ENCODE measurements at regions not wholly inside any gene's neighbourhood (a gene's known extent, or its start where the extent isn't known, plus 50 kb on each side); places are given as distances from the start of the nearest gene placed in this dataset.
"Not testable (repeated sequence)": the region's sequence is repeated elsewhere in the genome, so short reads cannot be mapped to it uniquely, and the experiment has no call there.

GRCh38 chr14:71555654-71556559 lies 376.3 kb upstream of the RGS6 start:
- no peak overlapping the region for H3K27ac ChIP-seq (ENCODE audit: low read depth, low read length)
- no peak overlapping the region for H3K9ac ChIP-seq (ENCODE audit: low read depth, low read length)
- peaks cover 9% of the 10 kb centered on the region; the same call in 1 of the 2 replicates for H3K4me1 ChIP-seq (ENCODE audit: insufficient read depth, low read length)
- H3K9me3 ChIP-seq (ENCODE audit: insufficient read depth, low read depth, low read length): no peaks in the 10 kb centered on the region
- no peaks in the 10 kb centered on the region for H3K36me3 ChIP-seq (ENCODE audit: insufficient read depth, low read length)
- no peak overlapping the region for H3K4me3 ChIP-seq (ENCODE audit: low read length)
- no peaks in the 10 kb centered on the region for H3K27me3 ChIP-seq (ENCODE audit: insufficient read depth, low read length)
- 79% methylated on average over 4 of the region's 5 CpGs for WGBS

- Histone ChIP-seq H3K27ac (ENCODE audit: low read depth, low read length) (no peak overlapping the region), H3K36me3 (ENCODE audit: insufficient read depth, low read length) (no peaks in the 10 kb centered on the region), H3K27me3 (ENCODE audit: insufficient read depth, low read length) (no peaks in the 10 kb centered on the region), H3K4me1 (ENCODE audit: insufficient read depth, low read length) (peaks cover 9% of the 10 kb centered on the region; the same call in 1 of the 2 replicates), H3K9ac (ENCODE audit: low read depth, low read length) (no peak overlapping the region), H3K4me3 (ENCODE audit: low read length) (no peak overlapping the region), H3K9me3 (ENCODE audit: insufficient read depth, low read depth, low read length) (no peaks in the 10 kb centered on the region)
- WGBS: 82% methylated on average over 2 of the region's 2 CpGs
Measured at GRCh38 chr14:71556730-71557129, 375.5 kb upstream of the RGS6 start.

GRCh38 chr14:71557351-71557750 lies 374.9 kb upstream of the RGS6 start:
- no peaks in the 10 kb centered on the region for H3K9me3 ChIP-seq (ENCODE audit: insufficient read depth, low read depth, low read length)
- peaks cover 9% of the 10 kb centered on the region; the same call in 1 of the 2 replicates for H3K4me1 ChIP-seq (ENCODE audit: insufficient read depth, low read length)
- 100% methylated on average over 1 of the region's 2 CpGs for WGBS
- H3K27ac ChIP-seq (ENCODE audit: low read depth, low read length): no peak overlapping the region
- no peaks in the 10 kb centered on the region for H3K36me3 ChIP-seq (ENCODE audit: insufficient read depth, low read length)
- H3K9ac ChIP-seq (ENCODE audit: low read depth, low read length): no peak overlapping the region
- no peak overlapping the region for H3K4me3 ChIP-seq (ENCODE audit: low read length)
- no peaks in the 10 kb centered on the region for H3K27me3 ChIP-seq (ENCODE audit: insufficient read depth, low read length)

- H3K27me3 ChIP-seq (ENCODE audit: insufficient read depth, low read length); H3K4me3 ChIP-seq (ENCODE audit: low read length); H3K36me3 ChIP-seq (ENCODE audit: insufficient read depth, low read length); H3K9me3 ChIP-seq (ENCODE audit: insufficient read depth, low read depth, low read length); H3K9ac ChIP-seq (ENCODE audit: low read depth, low read length); H3K27ac ChIP-seq (ENCODE audit: low read depth, low read length); H3K4me1 ChIP-seq (ENCODE audit: insufficient read depth, low read length): not testable (repeated sequence)
- 97% methylated on average over 10 of the region's 10 CpGs for WGBS
Measured at GRCh38 chr14:71558943-71559342, 373.3 kb upstream of the RGS6 start.

- no peak overlapping the region for H3K4me3 ChIP-seq (ENCODE audit: low read length)
- no peak overlapping the region for H3K9ac ChIP-seq (ENCODE audit: low read depth, low read length)
- 0 out of 2 replicates have a peak, but pooled peaks cover 1% of the 10 kb centered on the region for H3K4me1 ChIP-seq (ENCODE audit: insufficient read depth, low read length)
- H3K36me3 ChIP-seq (ENCODE audit: insufficient read depth, low read length): no peaks in the 10 kb centered on the region
- no peak overlapping the region for H3K27ac ChIP-seq (ENCODE audit: low read depth, low read length)
- H3K27me3 ChIP-seq (ENCODE audit: insufficient read depth, low read length): no peaks in the 10 kb centered on the region
- no peaks in the 10 kb centered on the region for H3K9me3 ChIP-seq (ENCODE audit: insufficient read depth, low read depth, low read length)
Measured at GRCh38 chr14:71560751-71561150, 371.5 kb upstream of the RGS6 start.

GRCh38 chr14:71563492-71564153 lies 368.6 kb upstream of the RGS6 start:
- H3K27ac ChIP-seq (ENCODE audit: low read depth, low read length): no peak overlapping the region
- no peaks in the 10 kb centered on the region for H3K36me3 ChIP-seq (ENCODE audit: insufficient read depth, low read length)
- no peaks in the 10 kb centered on the region for H3K9me3 ChIP-seq (ENCODE audit: insufficient read depth, low read depth, low read length)
- H3K4me1 ChIP-seq (ENCODE audit: insufficient read depth, low read length): peaks cover 8% of the 10 kb centered on the region; the same call in 1 of the 2 replicates
- H3K27me3 ChIP-seq (ENCODE audit: insufficient read depth, low read length): no peaks in the 10 kb centered on the region
- WGBS: 79% methylated on average over 3 of the region's 3 CpGs
- H3K9ac ChIP-seq (ENCODE audit: low read depth, low read length): no peak overlapping the region
- no peak overlapping the region for H3K4me3 ChIP-seq (ENCODE audit: low read length)

- peaks cover 8% of the 10 kb centered on the region; the same call in 1 of the 2 replicates for H3K4me1 ChIP-seq (ENCODE audit: insufficient read depth, low read length)
- H3K9me3 ChIP-seq (ENCODE audit: insufficient read depth, low read depth, low read length): no peaks in the 10 kb centered on the region
- H3K27ac ChIP-seq (ENCODE audit: low read depth, low read length): no peak overlapping the region
- no peak overlapping the region for H3K9ac ChIP-seq (ENCODE audit: low read depth, low read length)
- WGBS: 78% methylated on average over 4 of the region's 4 CpGs
- H3K27me3 ChIP-seq (ENCODE audit: insufficient read depth, low read length): no peaks in the 10 kb centered on the region
- no peak overlapping the region for H3K4me3 ChIP-seq (ENCODE audit: low read length)
- no peaks in the 10 kb centered on the region for H3K36me3 ChIP-seq (ENCODE audit: insufficient read depth, low read length)
Measured at GRCh38 chr14:71566276-71566675, 366.0 kb upstream of the RGS6 start.

GRCh38 chr14:71567499-71568133 lies 364.6 kb upstream of the RGS6 start:
- H3K4me3 ChIP-seq (ENCODE audit: low read length); H3K9ac ChIP-seq (ENCODE audit: low read depth, low read length); H3K27ac ChIP-seq (ENCODE audit: low read depth, low read length); H3K27me3 ChIP-seq (ENCODE audit: insufficient read depth, low read length); H3K36me3 ChIP-seq (ENCODE audit: insufficient read depth, low read length); H3K4me1 ChIP-seq (ENCODE audit: insufficient read depth, low read length); H3K9me3 ChIP-seq (ENCODE audit: insufficient read depth, low read depth, low read length): not testable (repeated sequence)
- WGBS: 82% methylated on average over 2 of the region's 2 CpGs

- Histone ChIP-seq H3K4me3 (ENCODE audit: low read length) (no peak overlapping the region), H3K9me3 (ENCODE audit: insufficient read depth, low read depth, low read length) (no peaks in the 10 kb centered on the region), H3K4me1 (ENCODE audit: insufficient read depth, low read length) (peaks cover 18% of the 10 kb centered on the region; the same call in 1 of the 2 replicates), H3K27ac (ENCODE audit: low read depth, low read length) (no peak overlapping the region), H3K27me3 (ENCODE audit: insufficient read depth, low read length) (no peaks in the 10 kb centered on the region), H3K36me3 (ENCODE audit: insufficient read depth, low read length) (no peaks in the 10 kb centered on the region), H3K9ac (ENCODE audit: low read depth, low read length) (no peak overlapping the region)
- 74% methylated on average over 1 of the region's 2 CpGs for WGBS
Measured at GRCh38 chr14:71574976-71575375, 357.3 kb upstream of the RGS6 start.

- Histone ChIP-seq H3K9ac (ENCODE audit: low read depth, low read length) (no peak overlapping the region), H3K27ac (ENCODE audit: low read depth, low read length) (no peak overlapping the region)
Measured at GRCh38 chr14:71576472-71576871, 355.8 kb upstream of the RGS6 start.

GRCh38 chr14:71579331-71579730 lies 352.9 kb upstream of the RGS6 start:
- peaks cover 9% of the 10 kb centered on the region; the same call in 1 of the 2 replicates for H3K4me1 ChIP-seq (ENCODE audit: insufficient read depth, low read length)
- WGBS: 92% methylated on average over 3 of the region's 3 CpGs
- no peak overlapping the region for H3K9ac ChIP-seq (ENCODE audit: low read depth, low read length)
- no peak overlapping the region for H3K4me3 ChIP-seq (ENCODE audit: low read length)
- no peaks in the 10 kb centered on the region for H3K36me3 ChIP-seq (ENCODE audit: insufficient read depth, low read length)
- H3K27me3 ChIP-seq (ENCODE audit: insufficient read depth, low read length): no peaks in the 10 kb centered on the region
- no peak overlapping the region for H3K27ac ChIP-seq (ENCODE audit: low read depth, low read length)
- H3K9me3 ChIP-seq (ENCODE audit: insufficient read depth, low read depth, low read length): no peaks in the 10 kb centered on the region

More at GRCh38 chr14:71576472-71576871, 355.8 kb upstream of the RGS6 start:
- H3K9me3 ChIP-seq (ENCODE audit: insufficient read depth, low read depth, low read length): no peaks in the 10 kb centered on the region
- H3K4me1 ChIP-seq (ENCODE audit: insufficient read depth, low read length): peaks cover 19% of the 10 kb centered on the region; the same call in 1 of the 2 replicates
- H3K36me3 ChIP-seq (ENCODE audit: insufficient read depth, low read length): no peaks in the 10 kb centered on the region
- WGBS: 97% methylated on average over 2 of the region's 2 CpGs
- H3K4me3 ChIP-seq (ENCODE audit: low read length): no peak overlapping the region
- H3K27me3 ChIP-seq (ENCODE audit: insufficient read depth, low read length): no peaks in the 10 kb centered on the region
